Caco-2 (cell line): ENCODE measurements at regions not wholly inside any gene's neighbourhood (a gene's known extent, or its start where the extent isn't known, plus 50 kb on each side); places are given as distances from the start of the nearest gene placed in this dataset.

Experiments used
- BruUV-seq: library from RNA; stranded (reverse); fragments of 400-500 nt; replicated peaks from 2 replicates; lab custom pipeline; 2021; lab: Mats Ljungman, UMichigan
- CTCF ChIA-PET: fragments of 300-600 bp; sonication (Branson Sonifier 250); formaldehyde crosslinking; loops from one replicate; lab custom pipeline; 2022; ENCODE audit warnings: antibody characterized with exemption; lab: Charles Lee
- POLR2A ChIA-PET: fragments of 300-600 bp; sonication (Branson Sonifier 250); formaldehyde crosslinking; loops from one replicate; lab custom pipeline; 2022; ENCODE audit warnings: antibody characterized with exemption; lab: Charles Lee
- DNase-seq, 2 experiments: peaks; one replicate each; pipeline versions ENCODE4 v3.0.0 to v3.0.0-alpha.2; 2020 to 2022
- H3K27me3 ChIP-seq: replicated peaks from 2 replicates; pipeline ENCODE4 v1.6.0; 2011; ENCODE audit warnings: low read length; ENCODE audit not compliant: control insufficient read depth, insufficient read depth
- H3K36me3 ChIP-seq: 2 replicates; pipeline ENCODE4 v1.5.1; 2011; ENCODE audit warnings: low read length; ENCODE audit not compliant: control insufficient read depth, insufficient read depth
- H3K4me1 ChIP-seq: fragments of 250-450 bp; sonication (Bioruptor Pico); 2 replicates; pipeline ENCODE4 v1.5.1; 2020; ENCODE audit warnings: mild to moderate bottlenecking
- H3K4me3 ChIP-seq: 2 replicates; pipeline ENCODE4 v1.5.1; 2011; ENCODE audit warnings: low read depth, mild to moderate bottlenecking, control low read depth, low read length
- H3K9me3 ChIP-seq: fragments of 250-450 bp; sonication (Bioruptor Pico); 2 replicates; pipeline ENCODE4 v1.5.1; 2020; ENCODE audit warnings: mild to moderate bottlenecking, moderate library complexity
- H3K27ac Mint-ChIP-seq: one replicate; pipeline ENCODE4 v1.8.0; 2022; ENCODE audit warnings: mixed read lengths; ENCODE audit not compliant: unreplicated experiment
- H3K27me3 Mint-ChIP-seq: one replicate; pipeline ENCODE4 v1.8.0; 2022; ENCODE audit warnings: mixed read lengths; ENCODE audit not compliant: insufficient read depth, unreplicated experiment
- H3K36me3 Mint-ChIP-seq: one replicate; pipeline ENCODE4 v1.8.0; 2022; ENCODE audit warnings: mild to moderate bottlenecking, mixed read lengths; ENCODE audit not compliant: insufficient read depth, unreplicated experiment
- H3K4me1 Mint-ChIP-seq: one replicate; pipeline ENCODE4 v1.8.0; 2022; ENCODE audit warnings: low read depth, mixed read lengths; ENCODE audit not compliant: unreplicated experiment
- H3K4me3 Mint-ChIP-seq: one replicate; pipeline ENCODE4 v1.8.0; 2022; ENCODE audit warnings: mild to moderate bottlenecking, moderate library complexity, mixed read lengths; ENCODE audit not compliant: unreplicated experiment
- H3K9me3 Mint-ChIP-seq: one replicate; pipeline ENCODE4 v1.8.0; 2022; ENCODE audit warnings: mixed read lengths; ENCODE audit not compliant: unreplicated experiment
- CTCF ChIP-seq, 2 experiments: fragments of 200-600 bp in 1 of 2; IDR thresholded peaks; 1 replicate in 1 of 2; 2 replicates in 1 of 2; pipeline versions ENCODE4 v1.5.1 to v1.8.0; 2011 to 2022; ENCODE audit warnings: antibody characterized with exemption in 1 of 2, control low read depth in 1 of 2, inconsistent platforms in 1 of 2, low read depth in 1 of 2, low read length in 1 of 2, mild to moderate bottlenecking in 1 of 2, moderate library complexity in 1 of 2; ENCODE audit not compliant: insufficient read depth in 1 of 2, severe bottlenecking in 1 of 2, unreplicated experiment in 1 of 2
- intact Hi-C: fragments of 100-400 bp; cut with micrococcal nuclease; formaldehyde crosslinking; loops from one replicate; pipeline ENCODE4 v1.10.0; 2022; ENCODE audit not compliant: unreplicated experiment

- H3K9me3 Mint-ChIP-seq, result no peaks in the 10 kb centered on the region
- H3K27me3 ChIP-seq, result no peaks in the 10 kb centered on the region
- no peak for TF ChIP-seq CTCF (IDR thresholded peaks at IDR 0.05; ENCODE audit: insufficient read depth in 1 of 2, low read depth in 1 of 2, low read length in 1 of 2, severe bottlenecking in 1 of 2, unreplicated experiment in 1 of 2)
- peaks cover 1% of the 10 kb centered on the region for H3K36me3 ChIP-seq
- H3K36me3 Mint-ChIP-seq, result peaks cover 49% of the 10 kb centered on the region
- no peak overlapping the region for H3K27ac Mint-ChIP-seq
- no peaks in the 10 kb centered on the region for H3K4me1 Mint-ChIP-seq
- H3K4me1 ChIP-seq, result no peaks in the 10 kb centered on the region
- POLR2A ChIA-PET, result no interaction called here
- H3K27me3 Mint-ChIP-seq, result no peaks in the 10 kb centered on the region
- no TSS peak for BruUV-seq
- no peak for DNase-seq
- CTCF ChIA-PET, result no interaction called here
- H3K4me3 Mint-ChIP-seq, result no peak overlapping the region
- intact Hi-C loops, result no loop called here
- H3K9me3 ChIP-seq, result no peaks in the 10 kb centered on the region
- no peak overlapping the region for H3K4me3 ChIP-seq
Measured at GRCh38 chr15:62722237-62722636, 320.3 kb upstream of the TPM1 start.

GRCh38 chr15:62726461-62726860 is 316.1 kb upstream of the TPM1 start:
- Mint-ChIP-seq H3K27me3 (no peaks in the 10 kb centered on the region), H3K9me3 (peaks cover 20% of the 10 kb centered on the region), H3K36me3 (peaks cover 70% of the 10 kb centered on the region), H3K27ac (no peak overlapping the region), H3K4me3 (no peak overlapping the region), H3K4me1 (no peaks in the 10 kb centered on the region)
- intact Hi-C loops, result no loop called here
- H3K9me3 ChIP-seq, result 0 out of 2 replicates have a peak, but pooled peaks cover 4% of the 10 kb centered on the region
- POLR2A ChIA-PET, result no interaction called here
- H3K36me3 ChIP-seq, result peaks cover 1% of the 10 kb centered on the region
- no peak overlapping the region for H3K4me3 ChIP-seq
- no peaks in the 10 kb centered on the region for H3K27me3 ChIP-seq
- H3K4me1 ChIP-seq, result no peaks in the 10 kb centered on the region
- CTCF ChIA-PET, result no interaction called here
- BruUV-seq, result no TSS peak
- no peak for TF ChIP-seq CTCF (IDR thresholded peaks at IDR 0.05; ENCODE audit: insufficient read depth in 1 of 2, low read depth in 1 of 2, low read length in 1 of 2, severe bottlenecking in 1 of 2, unreplicated experiment in 1 of 2)
- DNase-seq, result no peak

- peaks cover 20% of the 10 kb centered on the region for H3K9me3 Mint-ChIP-seq
- Histone ChIP-seq H3K27me3 (no peaks in the 10 kb centered on the region), H3K36me3 (peaks cover 1% of the 10 kb centered on the region), H3K4me1 (no peaks in the 10 kb centered on the region), H3K4me3 (no peak overlapping the region), H3K9me3 (0 out of 2 replicates have a peak, but pooled peaks cover 4% of the 10 kb centered on the region)
- BruUV-seq, result no TSS peak
- no peaks in the 10 kb centered on the region for H3K4me1 Mint-ChIP-seq
- CTCF ChIA-PET, result no interaction called here
- POLR2A ChIA-PET, result no interaction called here
- intact Hi-C loops, result no loop called here
- no peak overlapping the region for H3K27ac Mint-ChIP-seq
- no peak for TF ChIP-seq CTCF (IDR thresholded peaks at IDR 0.05; ENCODE audit: insufficient read depth in 1 of 2, low read depth in 1 of 2, low read length in 1 of 2, severe bottlenecking in 1 of 2, unreplicated experiment in 1 of 2)
- H3K4me3 Mint-ChIP-seq, result no peak overlapping the region
- DNase-seq, result no peak
- peaks cover 73% of the 10 kb centered on the region for H3K36me3 Mint-ChIP-seq
- no peaks in the 10 kb centered on the region for H3K27me3 Mint-ChIP-seq
Measured at GRCh38 chr15:62727501-62727900, 315.0 kb upstream of the TPM1 start.
